H9 (cell line): ENCODE measurements at regions not wholly inside any gene's neighbourhood (a gene's known extent, or its start where the extent isn't known, plus 50 kb on each side); places are given as distances from the start of the nearest gene placed in this dataset.

ENCODE experiments used
- DNase-seq: peaks from one replicate; pipeline ENCODE4 v3.0.0-alpha.2; 2017
- H2AFZ ChIP-seq: one replicate; pipeline ENCODE4 v1.6.1; 2013; ENCODE audit warnings: mild to moderate bottlenecking, low read length, control low read depth, moderate library complexity
- H2AK5ac ChIP-seq: 2 replicates; pipeline ENCODE4 v1.6.1; 2013; ENCODE audit warnings: low read length, control low read depth, mixed read lengths; ENCODE audit not compliant: insufficient read length
- H2BK120ac ChIP-seq: one replicate; pipeline ENCODE4 v1.6.1; 2013; ENCODE audit warnings: low read depth, mild to moderate bottlenecking, low read length, control low read depth, inconsistent platforms; ENCODE audit not compliant: poor library complexity, severe bottlenecking
- H2BK12ac ChIP-seq: 2 replicates; pipeline ENCODE4 v1.6.1; 2013; ENCODE audit warnings: low read length, control low read depth, mixed read lengths, low read depth; ENCODE audit not compliant: insufficient read length
- H2BK15ac ChIP-seq: 2 replicates; pipeline ENCODE4 v1.6.1; 2013; ENCODE audit warnings: low read depth, low read length, control low read depth
- H2BK20ac ChIP-seq: one replicate; pipeline ENCODE4 v1.6.1; 2013; ENCODE audit warnings: low read depth, mild to moderate bottlenecking, low read length, control low read depth, inconsistent platforms; ENCODE audit not compliant: poor library complexity, severe bottlenecking
- H2BK5ac ChIP-seq: 2 replicates; pipeline ENCODE4 v1.6.1; 2013; ENCODE audit warnings: low read length, control low read depth, mixed read lengths; ENCODE audit not compliant: insufficient read length
- H3K14ac ChIP-seq: 2 replicates; pipeline ENCODE4 v1.6.1; 2013; ENCODE audit warnings: low read length, control low read depth; ENCODE audit not compliant: insufficient read depth
- H3K18ac ChIP-seq: 2 replicates; pipeline ENCODE4 v1.6.1; 2013; ENCODE audit warnings: low read depth, mild to moderate bottlenecking, mixed read lengths, low read length, control low read depth; ENCODE audit not compliant: insufficient read length
- H3K23ac ChIP-seq: 2 replicates; pipeline ENCODE4 v1.6.1; 2013; ENCODE audit warnings: low read length, control low read depth, mixed read lengths, low read depth; ENCODE audit not compliant: insufficient read length
- H3K23me2 ChIP-seq: 2 replicates; pipeline ENCODE4 v1.6.1; 2013; ENCODE audit warnings: low read depth, mild to moderate bottlenecking, mixed read lengths, low read length, control low read depth; ENCODE audit not compliant: insufficient read length, poor library complexity, severe bottlenecking
- H3K27ac ChIP-seq: 2 replicates; pipeline ENCODE4 v1.5.1; 2013; ENCODE audit warnings: low read length, control low read depth, mixed read lengths, low read depth; ENCODE audit not compliant: insufficient read length
- H3K27me3 ChIP-seq: 2 replicates; pipeline ENCODE4 v1.6.1; 2013; ENCODE audit warnings: low read length, control low read depth, inconsistent platforms; ENCODE audit not compliant: insufficient read depth
- H3K4ac ChIP-seq: 2 replicates; pipeline ENCODE4 v1.6.1; 2013; ENCODE audit warnings: low read depth, mild to moderate bottlenecking, control low read depth, inconsistent platforms, low read length, moderate library complexity
- H3K4me1 ChIP-seq: 2 replicates; pipeline ENCODE4 v1.6.1; 2013; ENCODE audit warnings: low read length, control low read depth, inconsistent platforms; ENCODE audit not compliant: insufficient read depth
- H3K4me2 ChIP-seq: 2 replicates; pipeline ENCODE4 v1.6.1; 2013; ENCODE audit warnings: low read length, control low read depth, mixed read lengths; ENCODE audit not compliant: insufficient read length, insufficient read depth
- H3K56ac ChIP-seq: 2 replicates; pipeline ENCODE4 v1.6.1; 2013; ENCODE audit warnings: low read depth, mild to moderate bottlenecking, mixed read lengths, low read length, control low read depth; ENCODE audit not compliant: insufficient read length
- H3K79me1 ChIP-seq: 2 replicates; pipeline ENCODE4 v1.6.1; 2013; ENCODE audit warnings: low read depth, mild to moderate bottlenecking, moderate library complexity, low read length, control low read depth, inconsistent platforms; ENCODE audit not compliant: insufficient read depth, poor library complexity, severe bottlenecking
- H3K79me2 ChIP-seq: 2 replicates; pipeline ENCODE4 v1.6.1; 2013; ENCODE audit warnings: low read length, control low read depth, inconsistent platforms; ENCODE audit not compliant: insufficient read depth
- H3K9ac ChIP-seq: 2 replicates; pipeline ENCODE4 v1.6.1; 2013; ENCODE audit warnings: low read length, control low read depth, mixed read lengths; ENCODE audit not compliant: insufficient read length; ENCODE audit errors: extremely low read depth
- H3K9me3 ChIP-seq: one replicate; pipeline ENCODE4 v1.6.1; 2013; ENCODE audit warnings: low read depth, low read length, inconsistent platforms; ENCODE audit not compliant: control insufficient read depth
- H3T11ph ChIP-seq: one replicate; pipeline ENCODE4 v1.6.1; 2013; ENCODE audit warnings: mild to moderate bottlenecking, low read length, control low read depth, inconsistent platforms
- H4K20me1 ChIP-seq: one replicate; pipeline ENCODE4 v1.6.1; 2013; ENCODE audit not compliant: control insufficient read depth, insufficient read length, insufficient read depth
- H4K5ac ChIP-seq: 2 replicates; pipeline ENCODE4 v1.6.1; 2013; ENCODE audit warnings: low read depth, mild to moderate bottlenecking, mixed read lengths, low read length, control low read depth; ENCODE audit not compliant: insufficient read length
- H4K8ac ChIP-seq: replicated peaks from 2 replicates; pipeline ENCODE4 v1.6.1; 2013; ENCODE audit warnings: low read length, control low read depth, mixed read lengths, low read depth; ENCODE audit not compliant: insufficient read length
- H4K91ac ChIP-seq: 2 replicates; pipeline ENCODE4 v1.6.1; 2013; ENCODE audit warnings: low read depth, mild to moderate bottlenecking, moderate library complexity, mixed read lengths, low read length, control low read depth; ENCODE audit not compliant: insufficient read length
- H3K27ac Mint-ChIP-seq, 3 experiments: 2 replicates in 2 of 3; 3 replicates in 1 of 3; pipeline ENCODE4 v1.8.0; 2020 to 2021; ENCODE audit warnings: mixed read lengths in 3 of 3, mild to moderate bottlenecking in 1 of 3, moderate library complexity in 1 of 3
- H3K27me3 Mint-ChIP-seq: 2 replicates; pipeline ENCODE4 v1.8.0; 2021; ENCODE audit warnings: low read depth, mild to moderate bottlenecking, moderate library complexity, mixed read lengths
- H3K36me3 Mint-ChIP-seq, 3 experiments: 2 replicates in 2 of 3; 3 replicates in 1 of 3; pipeline ENCODE4 v1.8.0; 2020 to 2021; ENCODE audit warnings: low read depth in 3 of 3, mixed read lengths in 3 of 3; ENCODE audit not compliant: insufficient read depth in 1 of 3
- H3K4me1 Mint-ChIP-seq, 2 experiments: 2 replicates each; pipeline ENCODE4 v1.8.0; 2020; ENCODE audit warnings: mixed read lengths in 2 of 2
- H3K4me3 Mint-ChIP-seq, 2 experiments: 2 replicates in 1 of 2; 3 replicates in 1 of 2; pipeline ENCODE4 v1.8.0; 2020 to 2021; ENCODE audit warnings: mild to moderate bottlenecking in 2 of 2, mixed read lengths in 2 of 2, moderate library complexity in 1 of 2
- H3K9me3 Mint-ChIP-seq, 2 experiments: 2 replicates in 1 of 2; 3 replicates in 1 of 2; pipeline ENCODE4 v1.8.0; 2020; ENCODE audit warnings: mild to moderate bottlenecking in 2 of 2, mixed read lengths in 2 of 2, moderate library complexity in 1 of 2
- CTCF ChIP-seq: fragments of 200-600 bp; sonication (generic); conservative IDR thresholded peaks from 3 replicates; pipeline ENCODE4 v1.8.0; 2021; ENCODE audit warnings: antibody characterized with exemption, mild to moderate bottlenecking
- WGBS: extraction: QIAGEN DNeasy Blood & Tissue Kit; methylation state at CpG from one replicate; pipeline ENCODE4 v1.1.7; 2013; ENCODE audit warnings: missing lambda C conversion rate, low lambda C conversion rate, mixed read lengths; ENCODE audit not compliant: insufficient read length; ENCODE audit errors: extremely low coverage; 5-methylcytosine and 5-hydroxymethylcytosine counted together

- TF ChIP-seq CTCF, result no peak
- Histone ChIP-seq H3K4me2 (peak overlapping the region; percentile 68), H4K20me1 (peaks cover 2% of the 10 kb centered on the region), H4K8ac (peak overlapping the region; percentile 43), H3K4ac (peak overlapping the region; percentile 85; the same call in 1 of the 2 replicates), H3K27ac (peak overlapping the region; percentile 89), H3K14ac (peak overlapping the region; percentile 97), H3K79me1 (no peaks in the 10 kb centered on the region), H3K56ac (peak overlapping the region; percentile 88), H3K18ac (peak overlapping the region; percentile 99), H2BK5ac (peak overlapping the region; percentile 87), H3T11ph (peak overlapping the region; percentile 99), H3K9ac (peak overlapping the region; percentile 81), H2BK15ac (no peak overlapping the region), H3K4me1 (peaks cover 9% of the 10 kb centered on the region; the same call in 1 of the 2 replicates), H2BK120ac (peak overlapping the region; percentile 99), H4K91ac (peak overlapping the region; percentile 71), H3K27me3 (no peaks in the 10 kb centered on the region), H2BK12ac (peak overlapping the region; percentile 96), H2BK20ac (peak overlapping the region; percentile 61), H2AK5ac (peak overlapping the region; percentile 97), H4K5ac (peak overlapping the region; percentile 95), H3K23me2 (peaks cover 4% of the 10 kb centered on the region), H3K23ac (no peak overlapping the region), H3K9me3 (no peaks in the 10 kb centered on the region), H3K79me2 (no peaks in the 10 kb centered on the region), H2AFZ (no peak overlapping the region)
- no CpG with 5 or more reads among the region's 45 CpGs for WGBS
- H3K27me3 Mint-ChIP-seq, result no peaks in the 10 kb centered on the region
- H3K27ac Mint-ChIP-seq, result peak overlapping the region; percentile 96 to 99 (median 99)
- peaks cover 0 to 7% (median 6%) of the 10 kb centered on the region in 3 experiments; a peak in 5 of 7 replicates for H3K36me3 Mint-ChIP-seq
- peaks cover 4 to 12% of the 10 kb centered on the region in 2 experiments for H3K9me3 Mint-ChIP-seq
- peaks cover 32% of the 10 kb centered on the region in 2 experiments for H3K4me1 Mint-ChIP-seq
- DNase-seq, result peak; percentile 89
- peak overlapping the region; percentile 72 to 74 for H3K4me3 Mint-ChIP-seq
Observed at GRCh38 chr6:158868890-158869825, 50.0 kb upstream of the EZR start.
